GM23248 (cell line): ENCODE measurements at regions not wholly inside any gene's neighbourhood (a gene's known extent, or its start where the extent isn't known, plus 50 kb on each side); places are given as distances from the start of the nearest gene placed in this dataset.

Experiments used
- DNase-seq: peaks from one replicate; pipeline ENCODE4 v3.0.0-alpha.2; 2015
- H2AFZ ChIP-seq: fragments of 200-600 bp; sonication (generic); 2 replicates; pipeline ENCODE4 v1.6.1; 2016; ENCODE audit warnings: antibody characterized with exemption
- H3F3A ChIP-seq: fragments of 200-600 bp; sonication (generic); 2 replicates; pipeline ENCODE4 v1.6.1; 2016; ENCODE audit warnings: mild to moderate bottlenecking, antibody characterized with exemption, mixed run types; ENCODE audit not compliant: insufficient read depth
- H3K27ac ChIP-seq: fragments of 200-600 bp; sonication (generic); 2 replicates; pipeline ENCODE4 v1.5.1; 2016; ENCODE audit warnings: mild to moderate bottlenecking
- H3K27me3 ChIP-seq: fragments of 200-600 bp; sonication (generic); replicated peaks from 2 replicates; pipeline ENCODE4 v1.6.1; 2016; ENCODE audit warnings: mild to moderate bottlenecking; ENCODE audit not compliant: insufficient read depth
- H3K36me3 ChIP-seq: fragments of 200-600 bp; sonication (generic); 2 replicates; pipeline ENCODE4 v1.6.1; 2016; ENCODE audit warnings: low read depth, mild to moderate bottlenecking
- H3K4me1 ChIP-seq: fragments of 200-600 bp; sonication (generic); 2 replicates; pipeline ENCODE4 v1.6.1; 2016; ENCODE audit warnings: mild to moderate bottlenecking; ENCODE audit not compliant: insufficient read depth
- H3K4me2 ChIP-seq: fragments of 200-600 bp; sonication (generic); one replicate; pipeline ENCODE4 v1.6.1; 2016; ENCODE audit warnings: mild to moderate bottlenecking; ENCODE audit not compliant: unreplicated experiment
- H3K4me3 ChIP-seq: fragments of 200-600 bp; sonication (generic); 2 replicates; pipeline ENCODE4 v1.5.1; 2016; ENCODE audit warnings: mild to moderate bottlenecking
- H3K79me2 ChIP-seq: fragments of 200-600 bp; sonication (generic); 2 replicates; pipeline ENCODE4 v1.6.1; 2016; ENCODE audit warnings: mild to moderate bottlenecking; ENCODE audit not compliant: insufficient read depth
- H3K9ac ChIP-seq: fragments of 200-600 bp; sonication (generic); 2 replicates; pipeline ENCODE4 v1.6.1; 2016; ENCODE audit warnings: mild to moderate bottlenecking
- H3K9me2 ChIP-seq: fragments of 200-600 bp; sonication (generic); 2 replicates; pipeline ENCODE4 v1.6.1; 2016; ENCODE audit warnings: mixed run types, mild to moderate bottlenecking, moderate library complexity; ENCODE audit not compliant: insufficient read depth
- H3K9me3 ChIP-seq: fragments of 200-600 bp; sonication (generic); one replicate; pipeline ENCODE4 v1.6.1; 2017; ENCODE audit warnings: low read depth
- H4K20me1 ChIP-seq: fragments of 200-600 bp; sonication (generic); 2 replicates; pipeline ENCODE4 v1.6.0; 2016; ENCODE audit not compliant: insufficient read depth
- EZH2 ChIP-seq: fragments of 200-600 bp; sonication (generic); IDR thresholded peaks from 2 replicates; pipeline ENCODE4 v1.6.1; 2018; ENCODE audit warnings: antibody characterized with exemption, mild to moderate bottlenecking; ENCODE audit not compliant: insufficient read depth, poor library complexity, severe bottlenecking
- EZH2phosphoT487 ChIP-seq: fragments of 200-600 bp; sonication (generic); IDR thresholded peaks from 2 replicates; pipeline ENCODE4 v1.6.1; 2018; ENCODE audit warnings: antibody characterized with exemption, moderate library complexity, mild to moderate bottlenecking, low read depth; ENCODE audit not compliant: insufficient read depth
- WGBS, 2 experiments: methylation state at CpG; one replicate each; pipeline ENCODE4 v1.1.6; 2015 to 2017; ENCODE audit warnings: low lambda C conversion rate in 2 of 2, low coverage in 1 of 2; ENCODE audit errors: missing lambda C conversion rate in 2 of 2; 5-methylcytosine and 5-hydroxymethylcytosine counted together
- in situ Hi-C: fragments of 300-500 bp; cut with MboI; formaldehyde crosslinking; loops from 2 replicates; pipeline ENCODE4 v1.15.0; 2020

GRCh38 chr4:135966936-135967335 lies 1565.4 kb downstream of the PCDH18 start:
- H3K4me1 ChIP-seq = no peaks in the 10 kb centered on the region
- no peaks in the 10 kb centered on the region for H3K36me3 ChIP-seq
- H3F3A ChIP-seq = no peaks in the 10 kb centered on the region
- in situ Hi-C loops = no loop called here
- H3K9ac ChIP-seq = no peak overlapping the region
- no peaks in the 10 kb centered on the region for H3K9me3 ChIP-seq
- TF ChIP-seq EZH2phosphoT487 (no peak), EZH2 (no peak)
- 26 to 50% methylated on average over 1 of the region's 1 CpG for WGBS, 2 experiments
- H3K4me2 ChIP-seq = no peak overlapping the region
- DNase-seq = no peak
- no peak overlapping the region for H3K4me3 ChIP-seq
- no peaks in the 10 kb centered on the region; the same call in 1 of the 2 replicates for H3K9me2 ChIP-seq
- no peaks in the 10 kb centered on the region for H3K27me3 ChIP-seq
- H3K27ac ChIP-seq = no peak overlapping the region
- no peak overlapping the region for H2AFZ ChIP-seq
- no peaks in the 10 kb centered on the region for H4K20me1 ChIP-seq
- H3K79me2 ChIP-seq = no peaks in the 10 kb centered on the region

- Histone ChIP-seq H3K9ac (no peak overlapping the region), H3K79me2 (no peaks in the 10 kb centered on the region), H3K9me2 (no peaks in the 10 kb centered on the region; the same call in 1 of the 2 replicates), H3K4me3 (no peak overlapping the region), H3K27ac (no peak overlapping the region), H2AFZ (no peak overlapping the region), H3K4me1 (no peaks in the 10 kb centered on the region), H4K20me1 (no peaks in the 10 kb centered on the region), H3K4me2 (no peak overlapping the region), H3K36me3 (no peaks in the 10 kb centered on the region), H3F3A (no peaks in the 10 kb centered on the region), H3K27me3 (no peaks in the 10 kb centered on the region), H3K9me3 (no peaks in the 10 kb centered on the region)
- 0 to 3% methylated on average over 1 of the region's 1 CpG for WGBS, 2 experiments
- in situ Hi-C loops = no loop called here
- TF ChIP-seq EZH2phosphoT487 (no peak), EZH2 (no peak)
- DNase-seq = no peak
Measured at GRCh38 chr4:135963009-135963408, 1569.3 kb downstream of the PCDH18 start.

- Histone ChIP-seq H3K27ac (no peak overlapping the region), H3K27me3 (no peaks in the 10 kb centered on the region), H3K4me1 (no peaks in the 10 kb centered on the region), H3K9me2 (no peaks in the 10 kb centered on the region), H3K36me3 (no peaks in the 10 kb centered on the region), H4K20me1 (no peaks in the 10 kb centered on the region), H3K9ac (no peak overlapping the region), H3K9me3 (peaks cover 4% of the 10 kb centered on the region), H2AFZ (no peak overlapping the region), H3K79me2 (no peaks in the 10 kb centered on the region), H3K4me2 (no peak overlapping the region), H3F3A (no peaks in the 10 kb centered on the region), H3K4me3 (no peak overlapping the region)
- WGBS, 2 experiments = 8 to 16% methylated on average over 3 of the region's 3 CpGs
- TF ChIP-seq EZH2 = no peak
- DNase-seq = no peak
- in situ Hi-C loops = no loop called here
Measured at GRCh38 chr4:135949931-135950330, 1582.4 kb downstream of the PCDH18 start.

- Histone ChIP-seq H4K20me1 (no peaks in the 10 kb centered on the region), H3F3A (no peaks in the 10 kb centered on the region), H3K4me2 (no peak overlapping the region), H2AFZ (no peak overlapping the region), H3K4me3 (no peak overlapping the region), H3K27ac (no peak overlapping the region), H3K9me3 (peaks cover 4% of the 10 kb centered on the region), H3K36me3 (no peaks in the 10 kb centered on the region), H3K27me3 (no peaks in the 10 kb centered on the region), H3K9me2 (no peaks in the 10 kb centered on the region), H3K4me1 (no peaks in the 10 kb centered on the region), H3K9ac (no peak overlapping the region), H3K79me2 (no peaks in the 10 kb centered on the region)
- TF ChIP-seq EZH2phosphoT487 (no peak), EZH2 (no peak)
- in situ Hi-C loops = no loop called here
- no peak for DNase-seq
- WGBS, 2 experiments = 2 to 3% methylated on average over 1 of the region's 1 CpG
Measured at GRCh38 chr4:135948797-135949196, 1583.5 kb downstream of the PCDH18 start.

DNA sequence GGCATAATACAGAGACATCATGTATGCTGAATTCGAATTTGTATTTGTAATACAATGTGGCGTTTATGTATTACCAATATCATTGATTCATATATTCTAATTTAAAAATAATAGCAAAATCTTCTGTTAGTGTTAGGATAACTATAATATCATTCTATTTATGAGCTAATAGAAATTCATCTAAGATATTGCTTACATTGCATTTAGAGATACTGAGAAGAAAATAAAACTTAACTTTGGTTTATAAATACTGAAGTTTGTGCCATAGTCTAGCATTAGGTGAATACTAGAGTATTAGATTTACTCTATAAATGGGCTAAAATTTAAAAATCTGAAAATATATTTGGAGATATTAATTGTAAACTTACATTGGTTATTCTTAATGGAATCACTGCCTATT lies 1590.6 kb downstream of the PCDH18 start:
- Histone ChIP-seq H4K20me1 (no peaks in the 10 kb centered on the region), H3K27me3 (no peaks in the 10 kb centered on the region), H3K4me1 (no peaks in the 10 kb centered on the region), H3K9ac (no peak overlapping the region), H2AFZ (no peak overlapping the region), H3K27ac (no peak overlapping the region), H3K36me3 (no peaks in the 10 kb centered on the region), H3K4me3 (no peak overlapping the region), H3K4me2 (no peak overlapping the region), H3K9me2 (no peaks in the 10 kb centered on the region), H3K9me3 (no peaks in the 10 kb centered on the region), H3K79me2 (no peaks in the 10 kb centered on the region), H3F3A (no peaks in the 10 kb centered on the region)
- 31 to 38% methylated on average over 2 of the region's 2 CpGs for WGBS, 2 experiments
- no peak for DNase-seq
- in situ Hi-C loops = no loop called here
- TF ChIP-seq EZH2phosphoT487 (no peak), EZH2 (no peak)
